Muscle layer of duodenum (tissue), 2 donors: ENCODE measurements at regions not wholly inside any gene's neighbourhood (a gene's known extent, or its start where the extent isn't known, plus 50 kb on each side); places are given as distances from the start of the nearest gene placed in this dataset.

Experiments used
- H3K27ac ChIP-seq: one replicate; pipeline ENCODE4 v1.7.0; 2013; ENCODE audit warnings: mild to moderate bottlenecking, low read length
- H3K27me3 ChIP-seq: one replicate; pipeline ENCODE4 v1.7.0; 2013; ENCODE audit warnings: low read depth, mild to moderate bottlenecking, control low read depth, low read length
- H3K36me3 ChIP-seq, 2 donors: one replicate each; pipeline ENCODE4 v1.7.0; 2013; ENCODE audit warnings: low read length in 2 of 2, control low read depth in 1 of 2, mild to moderate bottlenecking in 1 of 2; ENCODE audit not compliant: insufficient read depth in 2 of 2, control insufficient read depth in 1 of 2
- H3K4me1 ChIP-seq, 2 donors: one replicate each; pipeline ENCODE4 v1.7.0; 2013; ENCODE audit warnings: low read length in 2 of 2, mild to moderate bottlenecking in 2 of 2, control low read depth in 1 of 2, moderate library complexity in 1 of 2; ENCODE audit not compliant: insufficient read depth in 2 of 2, control insufficient read depth in 1 of 2
- H3K4me3 ChIP-seq, 2 donors: one replicate each; pipeline ENCODE4 v1.7.0; 2013; ENCODE audit warnings: low read length in 2 of 2, low read depth in 1 of 2, mild to moderate bottlenecking in 1 of 2
- H3K9me3 ChIP-seq, 2 donors: one replicate each; pipeline ENCODE4 v1.7.0; 2013; ENCODE audit warnings: low read length in 2 of 2, control low read depth in 1 of 2, mild to moderate bottlenecking in 1 of 2; ENCODE audit not compliant: control insufficient read depth in 1 of 2
- donor health status: healthy.

DNA sequence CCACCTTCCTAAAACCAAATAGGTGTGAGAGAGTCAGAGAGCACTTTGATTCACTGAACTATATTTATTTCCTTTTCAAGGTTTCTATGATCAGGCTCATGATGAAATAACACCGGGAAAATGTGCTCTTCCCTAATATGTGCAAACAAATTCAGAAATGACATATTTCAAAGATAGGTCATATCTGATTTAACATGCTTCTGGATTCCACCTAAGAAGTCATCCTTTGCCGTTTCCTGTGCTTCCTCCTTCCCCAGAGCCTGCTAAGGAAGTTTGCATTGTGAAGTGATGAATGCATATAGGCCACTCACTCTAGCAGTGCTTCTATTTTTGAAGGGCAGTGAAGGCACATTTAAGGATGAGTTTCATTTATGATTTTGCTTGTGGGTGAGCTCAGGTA, 327.6 kb downstream of the TDRD15 start:
- Histone ChIP-seq H3K36me3 (no peaks in the 10 kb centered on the region), H3K4me3 (no peak overlapping the region), H3K9me3 (no peaks in the 10 kb centered on the region), H3K27me3 (no peaks in the 10 kb centered on the region), H3K27ac (no peak overlapping the region), H3K4me1 (peaks cover 0 to 22% of the 10 kb centered on the region in 2 donors)

DNA sequence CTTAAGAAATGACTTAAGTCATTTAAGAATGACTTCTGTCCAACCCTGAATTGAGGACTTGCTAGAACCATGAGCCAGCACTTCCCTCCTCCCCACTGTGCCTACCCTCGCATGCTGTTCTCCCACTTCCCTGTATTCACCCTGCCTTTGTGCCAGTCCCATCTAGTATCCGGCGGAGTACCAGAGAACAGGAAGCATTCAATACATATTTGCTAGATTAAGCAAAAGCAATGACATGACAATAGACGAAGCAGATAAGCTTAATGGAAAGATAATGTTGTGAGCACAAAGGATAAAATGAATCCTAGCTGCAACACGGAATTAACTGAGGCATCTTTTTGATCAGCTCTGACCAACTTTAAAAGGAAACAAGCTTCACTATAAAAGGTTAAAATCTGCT, 328.5 kb downstream of the TDRD15 start:
- H3K36me3 ChIP-seq: no peaks in the 10 kb centered on the region
- H3K27me3 ChIP-seq: no peaks in the 10 kb centered on the region
- peaks cover 0 to 22% of the 10 kb centered on the region in 2 donors for H3K4me1 ChIP-seq
- H3K27ac ChIP-seq: no peak overlapping the region
- no peaks in the 10 kb centered on the region for H3K9me3 ChIP-seq
- no peak overlapping the region for H3K4me3 ChIP-seq

GRCh38 chr2:21452678-21453077, 328.9 kb downstream of the TDRD15 start:
- H3K4me1 ChIP-seq: peaks cover 0 to 22% of the 10 kb centered on the region in 2 donors
- H3K4me3 ChIP-seq: no peak overlapping the region
- H3K27ac ChIP-seq: no peak overlapping the region
- no peaks in the 10 kb centered on the region for H3K9me3 ChIP-seq
- no peaks in the 10 kb centered on the region for H3K36me3 ChIP-seq
- H3K27me3 ChIP-seq: no peaks in the 10 kb centered on the region

DNA sequence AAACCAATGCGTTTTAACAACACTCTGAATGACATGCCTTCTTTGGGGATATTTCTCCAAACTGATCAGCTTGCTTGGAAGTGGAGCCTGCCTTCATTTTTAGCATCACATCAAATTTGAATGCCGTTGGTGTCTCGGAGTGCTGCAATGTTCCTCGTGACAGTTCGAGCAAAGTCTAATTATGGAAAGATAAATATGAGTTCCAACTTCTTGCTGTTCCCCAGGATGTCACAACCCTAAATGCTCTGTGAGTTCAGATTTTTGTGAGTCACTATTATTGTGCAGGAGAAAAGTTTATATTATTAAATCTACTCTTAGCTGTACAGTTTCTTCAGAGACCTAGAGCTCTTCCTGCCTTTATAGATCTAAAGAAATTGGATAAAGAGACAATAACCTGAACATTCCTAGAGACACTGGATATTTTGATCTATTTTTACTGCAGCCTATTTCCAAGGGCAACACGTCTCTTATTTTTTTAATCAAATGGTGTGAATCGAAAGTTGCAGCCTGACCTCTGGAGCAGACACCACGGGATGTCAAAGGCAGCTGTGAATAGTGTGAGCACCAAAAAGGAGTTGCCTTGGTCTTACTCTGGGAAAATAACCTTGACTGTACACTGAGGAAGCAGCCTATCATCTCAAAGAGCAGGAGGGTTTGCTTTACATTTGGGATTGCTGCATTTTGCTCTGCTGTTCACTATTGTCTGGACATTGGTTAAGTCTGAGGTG, 330.1 kb downstream of the TDRD15 start:
- Histone ChIP-seq H3K27me3 (no peaks in the 10 kb centered on the region), H3K9me3 (no peaks in the 10 kb centered on the region), H3K27ac (no peak overlapping the region), H3K4me1 (peaks cover 0 to 22% of the 10 kb centered on the region in 2 donors), H3K4me3 (no peak overlapping the region), H3K36me3 (no peaks in the 10 kb centered on the region)

DNA sequence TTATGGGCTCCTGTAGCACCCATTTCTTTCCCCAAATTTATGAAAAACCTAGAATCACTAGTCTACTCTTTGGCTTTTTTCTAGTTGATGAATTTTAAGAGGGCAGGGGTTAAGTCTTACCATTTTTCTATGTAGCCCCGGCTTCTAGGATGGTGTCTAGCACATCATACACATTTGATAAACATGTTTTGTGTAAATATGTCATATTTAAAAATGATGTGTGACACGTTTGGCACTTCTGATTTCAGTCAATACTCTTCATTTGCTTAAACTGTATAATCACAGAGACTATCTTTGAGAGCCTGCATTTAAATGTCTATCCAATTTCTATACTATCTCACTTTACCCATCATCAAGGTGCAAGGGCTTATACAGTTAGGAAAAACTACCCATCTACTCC, 331.1 kb downstream of the TDRD15 start:
- Histone ChIP-seq H3K4me1 (peaks cover 0 to 19% of the 10 kb centered on the region in 2 donors), H3K27ac (no peak overlapping the region), H3K36me3 (no peaks in the 10 kb centered on the region), H3K27me3 (no peaks in the 10 kb centered on the region), H3K4me3 (no peak overlapping the region), H3K9me3 (no peaks in the 10 kb centered on the region)

DNA sequence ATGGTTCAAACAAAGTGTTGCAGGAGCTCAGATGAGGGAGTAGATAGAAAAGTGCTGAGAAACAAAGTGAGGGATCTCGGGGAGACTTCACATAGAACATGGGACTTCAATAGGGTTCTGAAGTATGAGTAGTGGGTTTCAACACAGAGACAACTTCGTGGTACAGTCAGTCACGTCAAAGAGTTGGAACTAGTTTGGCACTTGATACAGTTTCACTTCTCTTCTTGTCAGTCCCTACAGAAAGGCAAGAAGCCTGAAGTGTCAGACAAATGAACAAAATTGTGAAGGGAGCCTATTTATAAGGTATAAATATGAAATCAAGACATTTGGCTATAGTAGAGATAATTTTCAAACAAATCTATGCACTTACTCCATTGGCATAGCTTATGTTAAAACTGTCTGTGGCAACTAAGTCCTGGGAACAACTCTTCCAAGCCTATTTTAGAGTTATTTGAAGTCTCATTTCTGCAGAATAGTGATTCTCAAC, 338.0 kb downstream of the TDRD15 start:
- Histone ChIP-seq H3K4me1 (peaks cover 0 to 19% of the 10 kb centered on the region in 2 donors), H3K27ac (no peak overlapping the region), H3K36me3 (no peaks in the 10 kb centered on the region), H3K27me3 (no peaks in the 10 kb centered on the region), H3K9me3 (no peaks in the 10 kb centered on the region), H3K4me3 (no peak overlapping the region)

DNA sequence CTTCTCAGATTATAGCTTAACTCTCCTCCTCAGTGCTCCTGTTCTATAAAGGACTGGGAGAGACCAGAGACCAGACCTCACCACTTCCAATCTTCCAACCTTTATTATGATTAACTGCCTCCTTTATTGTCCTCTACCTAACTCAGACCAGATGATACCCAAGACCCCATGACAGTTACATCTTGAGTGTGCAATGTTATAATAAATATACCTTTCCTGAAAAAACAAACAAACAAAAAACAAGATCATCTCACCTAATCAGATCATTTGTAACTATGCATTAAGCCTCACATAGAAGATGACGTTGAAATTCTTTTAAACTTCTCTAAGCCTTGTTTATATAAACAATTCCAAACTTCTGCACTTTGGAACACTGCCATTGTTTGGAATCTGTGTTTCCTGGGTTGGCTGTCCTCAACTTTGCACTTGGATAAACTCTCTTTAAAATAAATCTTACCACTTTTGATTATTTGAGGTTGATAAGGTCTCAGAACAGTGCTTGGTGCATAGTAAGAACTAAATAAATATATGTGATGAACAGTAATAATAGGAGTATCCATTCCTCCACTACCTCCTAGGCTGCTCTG, 342.7 kb downstream of the TDRD15 start:
- Histone ChIP-seq H3K4me3 (no peak overlapping the region), H3K4me1 (peaks cover 0 to 34% of the 10 kb centered on the region in 2 donors), H3K27me3 (no peaks in the 10 kb centered on the region), H3K27ac (no peak overlapping the region), H3K9me3 (no peaks in the 10 kb centered on the region), H3K36me3 (no peaks in the 10 kb centered on the region)

GRCh38 chr2:21467280-21467818, 343.6 kb downstream of the TDRD15 start:
- no peak overlapping the region for H3K27ac ChIP-seq
- no peaks in the 10 kb centered on the region for H3K36me3 ChIP-seq
- H3K9me3 ChIP-seq: no peaks in the 10 kb centered on the region
- no peaks in the 10 kb centered on the region for H3K27me3 ChIP-seq
- no peak overlapping the region for H3K4me3 ChIP-seq
- peaks cover 0 to 26% of the 10 kb centered on the region in 2 donors for H3K4me1 ChIP-seq

DNA sequence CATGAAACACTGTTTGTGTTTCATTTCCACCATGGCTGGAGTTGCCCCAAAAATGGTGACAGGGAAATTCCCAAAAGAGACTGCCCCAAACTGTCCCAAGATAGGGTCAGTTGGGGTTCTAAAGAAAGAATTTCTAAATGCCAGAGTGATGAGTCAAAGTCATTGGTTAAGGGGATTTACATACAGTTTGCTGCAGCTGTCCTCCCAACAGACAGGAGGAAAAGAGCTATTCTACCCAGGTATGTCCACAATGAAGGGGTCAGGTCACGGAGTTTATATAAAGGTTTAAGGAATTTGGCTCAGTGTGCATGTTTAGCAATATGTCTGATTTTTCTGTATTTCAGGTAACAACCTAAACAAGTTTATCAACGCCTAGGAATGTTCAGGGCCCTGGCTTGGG, 344.1 kb downstream of the TDRD15 start:
- Histone ChIP-seq H3K36me3 (no peaks in the 10 kb centered on the region), H3K27me3 (no peaks in the 10 kb centered on the region), H3K4me1 (peaks cover 0 to 21% of the 10 kb centered on the region in 2 donors), H3K9me3 (no peaks in the 10 kb centered on the region), H3K27ac (no peak overlapping the region), H3K4me3 (no peak overlapping the region)

- no peak overlapping the region for H3K27ac ChIP-seq
- no peaks in the 10 kb centered on the region for H3K36me3 ChIP-seq
- no peaks in the 10 kb centered on the region for H3K27me3 ChIP-seq
- H3K4me1 ChIP-seq: peaks cover 0 to 18% of the 10 kb centered on the region in 2 donors
- H3K9me3 ChIP-seq: no peaks in the 10 kb centered on the region
- no peak overlapping the region for H3K4me3 ChIP-seq
These were observed 344.9 kb downstream of the TDRD15 start for GRCh38 chr2:21468624-21469023.

DNA sequence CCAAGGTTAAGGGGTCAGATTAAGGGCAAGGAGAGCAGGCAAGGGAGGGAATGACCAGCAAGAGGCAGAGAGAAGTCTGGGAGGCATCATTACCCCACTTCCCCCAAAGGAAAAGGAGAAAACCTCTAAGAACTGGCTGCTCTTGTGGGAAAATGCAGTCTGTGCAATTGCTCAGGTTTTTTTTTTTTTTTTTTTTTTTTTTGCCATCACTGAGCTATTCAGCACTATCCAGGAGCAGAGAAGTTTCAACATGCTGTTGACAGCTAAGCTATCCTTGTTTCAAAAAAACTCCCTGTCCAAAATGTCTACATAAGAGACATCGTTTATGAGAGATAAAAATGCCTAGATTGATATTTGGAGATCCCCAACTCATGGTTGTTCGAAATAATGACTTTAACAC, 345.4 kb downstream of the TDRD15 start:
- H3K4me3 ChIP-seq: no peak overlapping the region
- H3K27ac ChIP-seq: no peak overlapping the region
- H3K4me1 ChIP-seq: peaks cover 0 to 18% of the 10 kb centered on the region in 2 donors
- no peaks in the 10 kb centered on the region for H3K36me3 ChIP-seq
- H3K27me3 ChIP-seq: no peaks in the 10 kb centered on the region
- no peaks in the 10 kb centered on the region for H3K9me3 ChIP-seq
